LNCAP (cell line): ENCODE measurements at regions not wholly inside any gene's neighbourhood (a gene's known extent, or its start where the extent isn't known, plus 50 kb on each side); places are given as distances from the start of the nearest gene placed in this dataset.

Experiments
- CTCF ChIP-seq: fragments of 450-650 bp; IDR thresholded peaks from 2 replicates; pipeline ENCODE4 v1.5.1; 2017; ENCODE audit warnings: mild to moderate bottlenecking

- no peak for TF ChIP-seq CTCF
Observed at GRCh38 chr2:242038928-242039341, 169.4 kb downstream of the RTP5 start.

DNA sequence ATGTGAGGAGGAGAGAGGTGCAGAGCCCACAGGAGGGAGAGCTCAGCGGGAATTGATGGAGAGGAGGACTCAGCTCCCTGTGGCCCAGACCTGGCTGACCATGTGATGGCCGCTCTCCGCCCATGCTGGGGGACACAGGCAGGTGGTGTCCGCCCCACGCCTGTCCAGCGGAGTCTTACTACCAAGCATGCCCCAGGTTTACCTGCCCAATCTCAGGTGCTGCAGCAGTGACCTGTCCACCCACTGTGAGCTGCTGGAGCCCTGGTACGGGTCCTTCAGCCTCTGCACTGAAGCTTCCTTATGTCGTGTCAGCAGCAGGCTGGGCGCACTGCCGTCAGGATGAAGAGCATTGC lies 170.8 kb downstream of the RTP5 start:
- no peak for TF ChIP-seq CTCF

GRCh38 chr2:242040681-242041080 lies 171.2 kb downstream of the RTP5 start:
- TF ChIP-seq CTCF: no peak

DNA sequence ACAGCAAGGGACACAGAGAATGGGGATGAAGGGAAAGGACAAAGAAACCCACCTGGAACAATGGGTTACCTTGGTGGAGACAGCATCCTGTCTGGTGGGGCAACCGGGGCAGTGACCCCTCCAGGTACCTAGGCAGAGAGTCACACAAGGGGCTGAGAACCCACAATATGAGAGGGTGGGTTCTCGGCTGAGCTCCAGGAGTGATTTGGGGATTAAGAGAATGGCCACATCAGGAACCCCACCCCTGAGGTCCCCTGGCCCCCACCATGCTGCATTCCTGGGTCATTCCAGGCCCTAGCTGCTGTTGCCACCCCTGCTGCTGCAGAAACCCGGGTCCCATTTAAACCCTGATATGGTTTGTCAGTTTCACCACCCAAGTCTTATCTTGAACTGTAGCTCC lies 172.3 kb downstream of the RTP5 start:
- no peak for TF ChIP-seq CTCF

GRCh38 chr2:242043538-242044312 lies 174.2 kb downstream of the RTP5 start:
- TF ChIP-seq CTCF: no peak

GRCh38 chr2:242044313-242044590 lies 174.7 kb downstream of the RTP5 start:
- no peak for TF ChIP-seq CTCF

- no peak for TF ChIP-seq CTCF
Observed at GRCh38 chr2:242046206-242046826, 176.8 kb downstream of the RTP5 start.

DNA sequence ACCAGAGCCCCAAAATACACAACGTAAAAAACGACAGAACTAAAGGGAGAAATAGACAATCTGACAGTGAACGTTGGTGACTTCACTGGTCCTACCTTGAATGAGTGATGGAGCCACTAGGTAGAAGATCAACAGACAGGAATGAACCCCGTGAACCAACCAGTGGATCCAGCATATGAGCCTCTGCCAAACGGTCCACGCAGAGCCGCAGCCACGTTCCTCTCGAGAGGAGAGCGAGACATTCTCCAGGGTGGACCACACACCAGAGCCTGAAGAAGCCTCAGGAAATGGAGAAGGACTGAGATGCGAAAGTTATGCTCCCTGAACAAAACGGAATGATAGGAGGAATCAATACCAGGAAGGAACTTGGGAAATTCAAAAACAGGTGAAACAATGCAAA lies 178.4 kb downstream of the RTP5 start:
- TF ChIP-seq CTCF: no peak
